Mesendoderm (in vitro differentiated cells): ENCODE measurements at regions not wholly inside any gene's neighbourhood (a gene's known extent, or its start where the extent isn't known, plus 50 kb on each side); places are given as distances from the start of the nearest gene placed in this dataset.

ENCODE experiments used
- DNase-seq: peaks from one replicate; pipeline ENCODE4 v3.0.0; 2013
- H2AK5ac ChIP-seq: 2 replicates; pipeline ENCODE4 v1.6.1; 2013; ENCODE audit warnings: low read length, inconsistent platforms
- H2BK120ac ChIP-seq: 2 replicates; pipeline ENCODE4 v1.6.1; 2013; ENCODE audit warnings: low read depth, mild to moderate bottlenecking, low read length, moderate library complexity, mixed read lengths
- H2BK15ac ChIP-seq: replicated peaks from 2 replicates; pipeline ENCODE4 v1.6.1; 2013; ENCODE audit warnings: low read depth, mild to moderate bottlenecking, moderate library complexity
- H2BK5ac ChIP-seq: 2 replicates; pipeline ENCODE4 v1.6.1; 2013; ENCODE audit warnings: low read length, inconsistent platforms
- H3K18ac ChIP-seq: 2 replicates; pipeline ENCODE4 v1.6.1; 2013; ENCODE audit warnings: mild to moderate bottlenecking, low read length, mixed read lengths
- H3K23ac ChIP-seq: one replicate; pipeline ENCODE4 v1.6.1; 2013; ENCODE audit warnings: low read length
- H3K27ac ChIP-seq: 2 replicates; pipeline ENCODE4 v1.5.1; 2013; ENCODE audit warnings: low read depth, mild to moderate bottlenecking, inconsistent platforms, low read length, moderate library complexity
- H3K27me3 ChIP-seq: 2 replicates; pipeline ENCODE4 v1.6.1; 2013; ENCODE audit warnings: low read length, control low read depth, mild to moderate bottlenecking, inconsistent platforms; ENCODE audit not compliant: insufficient read depth, poor library complexity
- H3K36me3 ChIP-seq: 2 replicates; pipeline ENCODE4 v1.6.1; 2013; ENCODE audit warnings: low read length, inconsistent platforms; ENCODE audit not compliant: control insufficient read depth, insufficient read depth
- H3K4ac ChIP-seq: one replicate; pipeline ENCODE4 v1.6.1; 2013; ENCODE audit warnings: low read depth, mild to moderate bottlenecking, low read length, moderate library complexity
- H3K4me1 ChIP-seq: 2 replicates; pipeline ENCODE4 v1.6.1; 2013; ENCODE audit warnings: low read depth, low read length, inconsistent platforms; ENCODE audit not compliant: control insufficient read depth
- H3K4me2 ChIP-seq: 2 replicates; pipeline ENCODE4 v1.6.1; 2013; ENCODE audit warnings: low read length
- H3K4me3 ChIP-seq: 2 replicates; pipeline ENCODE4 v1.5.1; 2013; ENCODE audit warnings: mild to moderate bottlenecking, low read length
- H3K56ac ChIP-seq: one replicate; pipeline ENCODE4 v1.6.1; 2013; ENCODE audit warnings: low read length
- H3K79me1 ChIP-seq: 2 replicates; pipeline ENCODE4 v1.6.1; 2013; ENCODE audit warnings: low read length, inconsistent platforms
- H3K79me2 ChIP-seq: 2 replicates; pipeline ENCODE4 v1.6.1; 2013; ENCODE audit warnings: mild to moderate bottlenecking, low read length; ENCODE audit not compliant: control insufficient read depth, insufficient read depth
- H3K9ac ChIP-seq: 2 replicates; pipeline ENCODE4 v1.6.1; 2013; ENCODE audit warnings: low read length, inconsistent platforms
- H4K5ac ChIP-seq: one replicate; pipeline ENCODE4 v1.6.1; 2013; ENCODE audit warnings: low read length
- H4K8ac ChIP-seq: one replicate; pipeline ENCODE4 v1.6.1; 2013; ENCODE audit warnings: low read depth, mild to moderate bottlenecking, control low read depth, low read length, moderate library complexity
- WGBS: extraction: QIAGEN DNeasy Blood & Tissue Kit; methylation state at CpG from one replicate; pipeline ENCODE4 v1.1.7; 2013; ENCODE audit warnings: low lambda C conversion rate, missing lambda C conversion rate; ENCODE audit not compliant: insufficient coverage; ENCODE audit errors: extremely low coverage; 5-methylcytosine and 5-hydroxymethylcytosine counted together

GRCh38 chr5:12237837-12238575, 333.8 kb upstream of the CTNND2 start:
- Histone ChIP-seq H4K8ac (no peak overlapping the region), H2BK120ac (no peak overlapping the region), H4K5ac (no peak overlapping the region), H2BK5ac (no peak overlapping the region), H3K79me2 (no peaks in the 10 kb centered on the region), H3K36me3 (no peaks in the 10 kb centered on the region), H3K27ac (no peak overlapping the region), H2BK15ac (no peak overlapping the region), H3K4ac (no peak overlapping the region), H3K9ac (no peak overlapping the region), H3K4me2 (no peak overlapping the region), H3K4me3 (no peak overlapping the region), H3K23ac (no peak overlapping the region), H3K56ac (no peak overlapping the region), H3K79me1 (no peaks in the 10 kb centered on the region), H3K27me3 (no peaks in the 10 kb centered on the region), H3K4me1 (peaks cover 4% of the 10 kb centered on the region), H2AK5ac (no peak overlapping the region), H3K18ac (no peak overlapping the region)
- DNase-seq = peak; percentile 29
- WGBS = no CpG with 5 or more reads among the region's 6 CpGs

DNA sequence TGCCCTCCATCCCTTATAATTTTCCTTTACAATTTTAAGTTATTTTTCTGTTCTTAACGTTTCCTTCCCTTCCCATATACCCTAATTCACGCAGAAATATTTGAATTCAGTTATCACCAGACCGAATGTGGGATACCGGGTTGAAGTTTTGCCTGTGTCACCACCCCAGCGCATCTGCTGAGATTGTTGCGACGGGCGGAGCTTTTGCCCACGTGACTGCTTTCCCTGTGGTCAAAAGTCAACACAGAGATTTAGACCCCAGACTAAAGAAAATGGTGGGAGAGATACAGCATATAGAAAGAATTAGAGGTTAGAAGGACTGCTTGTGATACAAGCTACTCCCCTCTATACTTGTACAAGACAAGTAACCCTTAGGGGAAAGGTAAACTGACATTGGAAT, 326.4 kb upstream of the CTNND2 start:
- Histone ChIP-seq H2AK5ac (no peak overlapping the region), H4K5ac (no peak overlapping the region), H3K4me3 (no peak overlapping the region), H3K9ac (no peak overlapping the region), H2BK5ac (no peak overlapping the region), H3K27me3 (no peaks in the 10 kb centered on the region), H2BK120ac (no peak overlapping the region), H3K79me1 (no peaks in the 10 kb centered on the region), H4K8ac (no peak overlapping the region), H3K27ac (no peak overlapping the region), H3K18ac (no peak overlapping the region), H3K4ac (no peak overlapping the region), H2BK15ac (no peak overlapping the region), H3K79me2 (no peaks in the 10 kb centered on the region), H3K4me1 (no peaks in the 10 kb centered on the region), H3K23ac (no peak overlapping the region), H3K36me3 (no peaks in the 10 kb centered on the region), H3K56ac (no peak overlapping the region), H3K4me2 (no peak overlapping the region)
- DNase-seq = no peak
- WGBS = 100% methylated on average over 2 of the region's 9 CpGs

- no peaks in the 10 kb centered on the region for H3K27me3 ChIP-seq
- no peak overlapping the region for H3K4me3 ChIP-seq
- H3K56ac ChIP-seq = no peak overlapping the region
- no peak overlapping the region for H3K9ac ChIP-seq
- H3K79me1 ChIP-seq = no peaks in the 10 kb centered on the region
- H4K5ac ChIP-seq = no peak overlapping the region
- no peak overlapping the region for H3K23ac ChIP-seq
- H2BK15ac ChIP-seq = no peak overlapping the region
- H3K4me2 ChIP-seq = no peak overlapping the region
- H2BK5ac ChIP-seq = no peak overlapping the region
- no peaks in the 10 kb centered on the region for H3K4me1 ChIP-seq
- WGBS = no CpG with 5 or more reads among the region's 2 CpGs
- H2BK120ac ChIP-seq = no peak overlapping the region
- H3K4ac ChIP-seq = no peak overlapping the region
- no peak overlapping the region for H3K18ac ChIP-seq
- no peak for DNase-seq
- no peaks in the 10 kb centered on the region for H3K36me3 ChIP-seq
- H4K8ac ChIP-seq = no peak overlapping the region
- H3K27ac ChIP-seq = no peak overlapping the region
- H3K79me2 ChIP-seq = no peaks in the 10 kb centered on the region
- H2AK5ac ChIP-seq = no peak overlapping the region
Measured at GRCh38 chr5:12217039-12217438, 312.8 kb upstream of the CTNND2 start.

DNA sequence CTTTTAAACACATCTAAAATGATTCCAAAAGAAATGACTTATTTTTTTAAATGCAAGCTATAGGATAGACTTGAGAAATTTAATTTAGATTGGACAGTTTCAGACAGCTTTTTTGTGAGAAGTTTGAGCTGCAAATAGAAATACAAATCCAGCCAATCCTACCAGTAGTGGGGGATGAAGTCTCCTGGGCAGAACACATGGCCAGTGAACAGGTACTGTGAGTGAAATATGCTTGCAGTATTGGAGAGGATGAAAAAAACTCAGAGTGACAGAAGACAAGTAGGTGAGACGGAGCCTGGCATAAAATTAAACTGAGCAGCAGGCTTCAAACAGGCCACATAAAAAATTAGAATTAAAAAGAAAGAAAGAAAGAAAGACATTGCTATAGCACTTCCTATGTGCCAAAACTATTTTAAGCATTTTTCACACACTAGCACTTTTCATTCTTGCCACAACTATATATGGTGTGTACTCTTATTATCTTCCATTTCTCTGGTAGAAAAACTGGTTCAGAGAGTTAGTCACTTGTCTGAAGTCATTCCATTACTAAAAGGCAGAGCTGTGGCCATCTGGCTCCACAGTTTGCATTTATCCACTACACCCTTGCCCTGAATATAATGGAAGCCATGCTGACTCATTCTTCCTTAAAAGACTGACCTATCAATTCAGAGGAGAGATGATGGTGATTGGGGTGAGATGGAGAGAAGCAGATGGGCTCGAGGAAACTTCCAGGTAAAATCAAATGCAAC, 310.2 kb upstream of the CTNND2 start:
- Histone ChIP-seq H3K4me1 (no peaks in the 10 kb centered on the region), H2BK120ac (no peak overlapping the region), H2BK5ac (no peak overlapping the region), H3K27me3 (no peaks in the 10 kb centered on the region), H3K4ac (no peak overlapping the region), H3K4me2 (no peak overlapping the region), H3K56ac (no peak overlapping the region), H3K23ac (no peak overlapping the region), H4K8ac (no peak overlapping the region), H3K27ac (no peak overlapping the region), H2BK15ac (no peak overlapping the region), H3K4me3 (no peak overlapping the region), H3K79me1 (no peaks in the 10 kb centered on the region), H3K9ac (no peak overlapping the region), H2AK5ac (no peak overlapping the region), H4K5ac (no peak overlapping the region), H3K18ac (no peak overlapping the region), H3K79me2 (no peaks in the 10 kb centered on the region), H3K36me3 (no peaks in the 10 kb centered on the region)
- DNase-seq = no peak
- WGBS = no CpG with 5 or more reads among the region's 2 CpGs

DNA sequence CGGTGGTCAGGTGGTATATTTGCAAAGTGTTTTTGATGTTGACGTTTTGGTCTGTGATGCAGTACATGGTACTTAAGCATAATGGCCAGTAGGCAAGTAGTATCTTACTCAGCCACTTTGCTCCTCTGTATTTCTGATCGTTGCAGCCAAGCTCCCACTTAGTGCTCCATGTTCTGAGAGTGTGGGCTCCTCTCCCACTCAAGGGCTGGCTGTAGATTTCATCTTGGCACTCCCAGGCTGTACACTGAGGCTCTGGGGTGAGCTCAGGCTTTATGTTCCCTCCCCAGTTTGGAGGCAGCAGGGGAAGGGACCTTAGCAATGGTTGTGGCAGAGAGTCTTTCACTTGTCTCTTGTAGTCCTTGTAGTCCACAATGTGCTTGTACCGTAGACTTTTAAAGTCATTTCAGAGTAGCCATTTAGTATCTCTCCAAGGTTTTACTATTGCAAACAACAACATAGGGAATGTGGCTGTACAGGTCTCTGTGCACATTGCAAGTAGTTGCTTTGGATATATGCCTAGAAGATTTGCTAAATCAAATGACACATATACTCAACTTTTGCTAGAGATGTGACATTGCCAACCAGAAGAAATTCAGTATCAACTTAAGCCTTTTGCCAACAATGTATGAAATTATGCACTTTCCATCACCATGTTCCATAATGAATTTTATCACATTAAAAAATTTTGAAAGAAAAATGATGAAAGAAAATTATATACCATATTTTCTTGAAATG, 304.3 kb upstream of the CTNND2 start:
- Histone ChIP-seq H3K9ac (no peak overlapping the region), H3K4me3 (no peak overlapping the region), H2BK120ac (no peak overlapping the region), H3K23ac (no peak overlapping the region), H3K4me2 (no peak overlapping the region), H3K27ac (no peak overlapping the region), H2BK15ac (no peak overlapping the region), H3K79me1 (no peaks in the 10 kb centered on the region), H2BK5ac (no peak overlapping the region), H3K18ac (no peak overlapping the region), H3K36me3 (no peaks in the 10 kb centered on the region), H4K8ac (no peak overlapping the region), H3K4ac (no peak overlapping the region), H3K56ac (no peak overlapping the region), H3K27me3 (no peaks in the 10 kb centered on the region), H3K4me1 (no peaks in the 10 kb centered on the region), H4K5ac (no peak overlapping the region), H2AK5ac (no peak overlapping the region), H3K79me2 (no peaks in the 10 kb centered on the region)
- WGBS = no CpG with 5 or more reads among the region's 4 CpGs
- DNase-seq = no peak
